ENCODE measurements at regions not wholly inside any gene's neighbourhood (a gene's known extent, or its start where the extent isn't known, plus 50 kb on each side); places are given as distances from the start of the nearest gene placed in this dataset.
A peak's percentile ranks its signal among the peaks of the same experiment; 100 is the strongest.
"Not testable (repeated sequence)": the region's sequence is repeated elsewhere in the genome, so short reads cannot be mapped to it uniquely, and the experiment has no call there.

GRCh38 chr5:120813551-120813950, 349.5 kb downstream of the PRR16 start:
- DNase-seq (ENCODE audit: low spot score) = no peak

- DNase-seq (ENCODE audit: low spot score) = peak; percentile 23
Observed at GRCh38 chr5:120817044-120817985, 353.2 kb downstream of the PRR16 start.

GRCh38 chr5:120818128-120818527, 354.0 kb downstream of the PRR16 start:
- no peak for DNase-seq (ENCODE audit: low spot score)

GRCh38 chr5:120823328-120823727, 359.2 kb downstream of the PRR16 start:
- DNase-seq (ENCODE audit: low spot score) = no peak

- not testable (repeated sequence) for DNase-seq (ENCODE audit: low spot score)
Observed at GRCh38 chr5:120831646-120832045, 367.5 kb downstream of the PRR16 start.

GRCh38 chr5:120841830-120842229, 377.7 kb downstream of the PRR16 start:
- no peak for DNase-seq (ENCODE audit: low spot score)

GRCh38 chr5:120843390-120843980, 379.4 kb downstream of the PRR16 start:
- no peak for DNase-seq (ENCODE audit: low spot score)

- DNase-seq (ENCODE audit: low spot score) = no peak
Observed at GRCh38 chr5:120848883-120849282, 384.8 kb downstream of the PRR16 start.

- no peak for DNase-seq (ENCODE audit: low spot score)
Observed at GRCh38 chr5:120852222-120852860, 388.2 kb downstream of the PRR16 start.

GRCh38 chr5:120866997-120867396, 402.9 kb downstream of the PRR16 start:
- no peak for DNase-seq (ENCODE audit: low spot score)

GRCh38 chr5:120869831-120870230, 405.7 kb downstream of the PRR16 start:
- no peak for DNase-seq (ENCODE audit: low spot score)

- no peak for DNase-seq (ENCODE audit: low spot score)
Observed at GRCh38 chr5:120872297-120872696, 408.2 kb downstream of the PRR16 start.

GRCh38 chr5:120873083-120873482, 409.0 kb downstream of the PRR16 start:
- DNase-seq (ENCODE audit: low spot score) = no peak

- peak; percentile 9 for DNase-seq (ENCODE audit: low spot score)
Observed at GRCh38 chr5:120874081-120874862, 410.2 kb downstream of the PRR16 start.

- DNase-seq (ENCODE audit: low spot score) = no peak
Observed at GRCh38 chr5:120882038-120882775, 418.1 kb downstream of the PRR16 start.

GRCh38 chr5:120886351-120886860, 422.3 kb downstream of the PRR16 start:
- no peak for DNase-seq (ENCODE audit: low spot score)

- DNase-seq (ENCODE audit: low spot score) = no peak
Observed at GRCh38 chr5:120895660-120896059, 431.6 kb downstream of the PRR16 start.

- no peak for DNase-seq (ENCODE audit: low spot score)
Observed at GRCh38 chr5:120901199-120901598, 437.1 kb downstream of the PRR16 start.

- no peak for DNase-seq (ENCODE audit: low spot score)
Observed at GRCh38 chr5:120907953-120908352, 443.9 kb downstream of the PRR16 start.

- no peak for DNase-seq (ENCODE audit: low spot score)
Observed at GRCh38 chr5:120910629-120911028, 446.5 kb downstream of the PRR16 start.

GRCh38 chr5:120913396-120913795, 449.3 kb downstream of the PRR16 start:
- no peak for DNase-seq (ENCODE audit: low spot score)

Measured in SK-N-DZ (cell line).